WTC11 (cell line): ENCODE measurements at regions not wholly inside any gene's neighbourhood (a gene's known extent, or its start where the extent isn't known, plus 50 kb on each side); places are given as distances from the start of the nearest gene placed in this dataset.

ENCODE experiments used
- ATAC-seq: fragments of 200-7000 bp; cut with Tn5 transposase; 2 replicates; pipeline ENCODE4 v1.10.0; 2021; ENCODE audit warnings: mild to moderate bottlenecking, moderate library complexity
- CTCF ChIA-PET: fragments of 300-600 bp; sonication (Branson Sonifier 250); formaldehyde crosslinking; loops from one replicate; lab custom pipeline; 2021; ENCODE audit warnings: antibody characterized with exemption; lab: Charles Lee
- POLR2A ChIA-PET: fragments of 350-600 bp; sonication (Branson Sonifier 250); formaldehyde crosslinking; loops from one replicate; lab custom pipeline; 2021; ENCODE audit warnings: antibody characterized with exemption; lab: Charles Lee
- DNase-seq: peaks from one replicate; pipeline ENCODE4 v3.0.0; 2021; ENCODE audit warnings: low spot score
- H3K27ac Mint-ChIP-seq: 2 replicates; pipeline ENCODE4 v1.8.0; 2021; ENCODE audit warnings: mixed read lengths
- H3K27me3 Mint-ChIP-seq: 2 replicates; pipeline ENCODE4 v1.8.0; 2021; ENCODE audit warnings: low read depth, mild to moderate bottlenecking, moderate library complexity, mixed read lengths
- H3K36me3 Mint-ChIP-seq: 2 replicates; pipeline ENCODE4 v1.8.0; 2021; ENCODE audit warnings: mixed read lengths
- H3K4me1 Mint-ChIP-seq: 2 replicates; pipeline ENCODE4 v1.8.0; 2022; ENCODE audit warnings: mixed read lengths
- H3K4me3 Mint-ChIP-seq: 2 replicates; pipeline ENCODE4 v1.8.0; 2021; ENCODE audit warnings: mild to moderate bottlenecking, moderate library complexity, mixed read lengths
- H3K9me3 Mint-ChIP-seq: 2 replicates; pipeline ENCODE4 v1.8.0; 2021; ENCODE audit warnings: mixed read lengths
- ARID4B ChIP-seq: sonication (generic); formaldehyde crosslinking; IDR thresholded peaks from 2 replicates; pipeline ENCODE4 v1.8.0; 2023; ENCODE audit warnings: missing genetic modification reagents, mild to moderate bottlenecking, borderline replicate concordance
- ATF1 ChIP-seq: sonication (generic); formaldehyde crosslinking; IDR thresholded peaks from 2 replicates; pipeline ENCODE4 v1.8.1; 2023; ENCODE audit warnings: mild to moderate bottlenecking, moderate library complexity, missing genetic modification reagents
- ATF6 ChIP-seq: sonication (generic); formaldehyde crosslinking; IDR thresholded peaks from 2 replicates; pipeline ENCODE4 v1.8.1; 2023; ENCODE audit warnings: mild to moderate bottlenecking, missing genetic modification reagents
- CDX4 ChIP-seq: fragments of 250-450 bp; sonication (Bioruptor Pico); IDR thresholded peaks from 2 replicates; pipeline ENCODE4 v1.9.0; 2021; ENCODE audit warnings: moderate library complexity, mild to moderate bottlenecking, inconsistent platforms, borderline replicate concordance
- E2F5 ChIP-seq: sonication (generic); formaldehyde crosslinking; IDR thresholded peaks from 2 replicates; pipeline ENCODE4 v1.8.1; 2022; ENCODE audit warnings: mild to moderate bottlenecking, moderate library complexity, missing genetic modification reagents
- FOXJ3 ChIP-seq: sonication (generic); formaldehyde crosslinking; IDR thresholded peaks from 2 replicates; pipeline ENCODE4 v1.9.0; 2021; ENCODE audit warnings: missing genetic modification reagents, mild to moderate bottlenecking, borderline replicate concordance
- FOXP4 ChIP-seq: sonication (generic); formaldehyde crosslinking; IDR thresholded peaks from 2 replicates; pipeline ENCODE4 v1.8.0; 2022; ENCODE audit warnings: mild to moderate bottlenecking, missing genetic modification reagents
- GABPB1 ChIP-seq: sonication (generic); formaldehyde crosslinking; IDR thresholded peaks from 2 replicates; pipeline ENCODE4 v1.8.1; 2023; ENCODE audit warnings: mild to moderate bottlenecking, missing genetic modification reagents
- GTF2I ChIP-seq: fragments of 250-450 bp; sonication (Bioruptor Pico); conservative IDR thresholded peaks from 2 replicates; pipeline ENCODE4 v1.4.0; 2021; ENCODE audit warnings: mild to moderate bottlenecking
- HMGXB4 ChIP-seq: sonication (generic); formaldehyde crosslinking; IDR thresholded peaks from 2 replicates; pipeline ENCODE4 v1.8.1; 2023; ENCODE audit warnings: mild to moderate bottlenecking, moderate library complexity, missing genetic modification reagents
- IRF1 ChIP-seq: sonication (generic); formaldehyde crosslinking; IDR thresholded peaks from 2 replicates; pipeline ENCODE4 v1.8.0; 2023; ENCODE audit warnings: missing genetic modification reagents
- MXD4 ChIP-seq: fragments of 250-450 bp; sonication (Bioruptor Pico); IDR thresholded peaks from 2 replicates; pipeline ENCODE4 v1.8.0; 2021; ENCODE audit warnings: mild to moderate bottlenecking, moderate library complexity, borderline replicate concordance
- OVOL2 ChIP-seq: fragments of 250-450 bp; sonication (Bioruptor Pico); IDR thresholded peaks from 2 replicates; pipeline ENCODE4 v1.9.0; 2021; ENCODE audit warnings: mild to moderate bottlenecking, borderline replicate concordance
- PRRX2 ChIP-seq: fragments of 250-450 bp; sonication (Bioruptor Pico); IDR thresholded peaks from 2 replicates; pipeline ENCODE4 v1.8.0; 2021; ENCODE audit warnings: mild to moderate bottlenecking
- SMAD4 ChIP-seq: sonication (generic); formaldehyde crosslinking; IDR thresholded peaks from 2 replicates; pipeline ENCODE4 v1.8.0; 2022; ENCODE audit warnings: mild to moderate bottlenecking, missing genetic modification reagents
- USF2 ChIP-seq: sonication (generic); formaldehyde crosslinking; IDR thresholded peaks from 2 replicates; pipeline ENCODE4 v1.8.1; 2023; ENCODE audit warnings: mild to moderate bottlenecking, missing genetic modification reagents, moderate library complexity
- ZNF317 ChIP-seq: sonication (generic); formaldehyde crosslinking; IDR thresholded peaks from 2 replicates; pipeline ENCODE4 v1.8.1; 2023; ENCODE audit warnings: low read depth, mild to moderate bottlenecking, moderate library complexity, missing genetic modification reagents, borderline replicate concordance
- ZNF512 ChIP-seq: sonication (generic); formaldehyde crosslinking; IDR thresholded peaks from 2 replicates; pipeline ENCODE4 v1.8.1; 2022; ENCODE audit warnings: missing genetic modification reagents, borderline replicate concordance
- ZSCAN18 ChIP-seq: fragments of 250-450 bp; sonication (Bioruptor Pico); IDR thresholded peaks from 2 replicates; pipeline ENCODE4 v2.1.2; 2022; ENCODE audit warnings: mild to moderate bottlenecking, moderate library complexity

GRCh38 chr6:97639702-97640101, 356.7 kb upstream of the MMS22L start:
- ATAC-seq (no peak), DNase-seq (no peak)
- no peaks in the 10 kb centered on the region for H3K4me1 Mint-ChIP-seq
- no peak overlapping the region for H3K4me3 Mint-ChIP-seq
- no peaks in the 10 kb centered on the region; the same call in 1 of the 2 replicates for H3K27me3 Mint-ChIP-seq
- ChIA-PET CTCF (no interaction called here), POLR2A (no interaction called here)
- no peak overlapping the region for H3K27ac Mint-ChIP-seq
- H3K36me3 Mint-ChIP-seq: peaks cover 15% of the 10 kb centered on the region
- TF ChIP-seq ZNF317 (CRISPR knock-in tag) (no peak), ATF6 (CRISPR knock-in tag) (no peak), ZNF512 (CRISPR knock-in tag) (no peak), HMGXB4 (no peak), SMAD4 (no peak), PRRX2 (CRISPR knock-in tag) (no peak), FOXJ3 (CRISPR knock-in tag) (no peak), IRF1 (no peak), GTF2I (CRISPR knock-in tag) (no peak), GABPB1 (CRISPR knock-in tag) (no peak), ATF1 (no peak)
- TF ChIP-seq, all 79 proteins: peak for 0
- H3K9me3 Mint-ChIP-seq: peaks cover 41% of the 10 kb centered on the region

- Mint-ChIP-seq H3K9me3 (peaks cover 16% of the 10 kb centered on the region), H3K27ac (no peak overlapping the region)
- no peak for ATAC-seq
- POLR2A ChIA-PET: no interaction called here
- TF ChIP-seq ARID4B (CRISPR knock-in tag) (no peak), FOXP4 (CRISPR knock-in tag) (no peak), E2F5 (no peak), USF2 (CRISPR knock-in tag) (no peak), OVOL2 (CRISPR knock-in tag) (no peak), ZSCAN18 (CRISPR knock-in tag) (no peak), CDX4 (CRISPR knock-in tag) (no peak), MXD4 (CRISPR knock-in tag) (no peak)
- TF ChIP-seq, all 79 proteins: peak for 0
- Mint-ChIP-seq H3K4me1 (no peaks in the 10 kb centered on the region), H3K36me3 (peaks cover 15% of the 10 kb centered on the region), H3K4me3 (no peak overlapping the region), H3K27me3 (no peaks in the 10 kb centered on the region)
- DNase-seq: no peak
- CTCF ChIA-PET: no interaction called here
These were observed 361.3 kb upstream of the MMS22L start for GRCh38 chr6:97644353-97644752.
